Middle frontal gyrus (tissue), 1 donor: ENCODE measurements at regions not wholly inside any gene's neighbourhood (a gene's known extent, or its start where the extent isn't known, plus 50 kb on each side); places are given as distances from the start of the nearest gene placed in this dataset.
A peak's percentile ranks its signal among the peaks of the same experiment; 100 is the strongest.
"Not testable (repeated sequence)": the region's sequence is repeated elsewhere in the genome, so short reads cannot be mapped to it uniquely, and the experiment has no call there.

Experiments
- DNase-seq: peaks from one replicate; pipeline ENCODE4 v3.0.0-alpha.2; 2015; ENCODE audit warnings: low spot score; ENCODE audit errors: extremely low spot score

GRCh38 chr1:196160066-196160795 is 448.0 kb downstream of the KCNT2 start:
- no peak for DNase-seq

GRCh38 chr1:196155586-196155985 is 452.7 kb downstream of the KCNT2 start:
- no peak for DNase-seq

- DNase-seq = no peak
Observed at GRCh38 chr1:196152975-196153374, 455.3 kb downstream of the KCNT2 start.

- DNase-seq = no peak
Observed at GRCh38 chr1:196152086-196152485, 456.2 kb downstream of the KCNT2 start.

- DNase-seq = peak; percentile 37
Observed at GRCh38 chr1:196148367-196148970, 459.8 kb downstream of the KCNT2 start.

- DNase-seq = no peak
Observed at GRCh38 chr1:196147530-196147929, 460.7 kb downstream of the KCNT2 start.

- DNase-seq = not testable (repeated sequence)
Observed at GRCh38 chr1:196145151-196145550, 463.1 kb downstream of the KCNT2 start.

GRCh38 chr1:196144588-196144987 is 463.7 kb downstream of the KCNT2 start:
- DNase-seq = no peak

- no peak for DNase-seq
Observed at GRCh38 chr1:196143602-196144342, 464.5 kb downstream of the KCNT2 start.

- DNase-seq = no peak
Observed at GRCh38 chr1:196142111-196142640, 466.1 kb downstream of the KCNT2 start.

GRCh38 chr1:196136396-196136795 is 471.8 kb downstream of the KCNT2 start:
- DNase-seq = no peak

- no peak for DNase-seq
Observed at GRCh38 chr1:196131691-196132090, 476.5 kb downstream of the KCNT2 start.

GRCh38 chr1:196128835-196129234 is 479.4 kb downstream of the KCNT2 start:
- no peak for DNase-seq

GRCh38 chr1:196121181-196121580 is 487.1 kb downstream of the KCNT2 start:
- DNase-seq = no peak

GRCh38 chr1:196115646-196116045 is 492.6 kb downstream of the KCNT2 start:
- DNase-seq = no peak

- no peak for DNase-seq
Observed at GRCh38 chr1:196114193-196114592, 494.0 kb downstream of the KCNT2 start.

- DNase-seq = not testable (repeated sequence)
Observed at GRCh38 chr1:196108990-196109389, 499.2 kb downstream of the KCNT2 start.

GRCh38 chr1:196105901-196106300 is 502.3 kb downstream of the KCNT2 start:
- no peak for DNase-seq

GRCh38 chr1:196102826-196103225 is 505.4 kb downstream of the KCNT2 start:
- DNase-seq = no peak

GRCh38 chr1:196098000-196098399 is 510.2 kb downstream of the KCNT2 start:
- no peak for DNase-seq

GRCh38 chr1:196094821-196095220 is 513.4 kb downstream of the KCNT2 start:
- no peak for DNase-seq
